HepG2 (cell line): ENCODE measurements at regions not wholly inside any gene's neighbourhood (a gene's known extent, or its start where the extent isn't known, plus 50 kb on each side); places are given as distances from the start of the nearest gene placed in this dataset.

ENCODE experiments used
- AHDC1 ChIP-seq: sonication (generic); formaldehyde crosslinking; IDR thresholded peaks from 2 replicates; pipeline ENCODE4 v1.5.1; 2020; ENCODE audit warnings: mild to moderate bottlenecking, missing genetic modification reagents, borderline replicate concordance
- ATF7 ChIP-seq, 2 experiments: fragments of 450-650 bp in 1 of 2; sonication (generic) in 1 of 2; formaldehyde crosslinking in 1 of 2; IDR thresholded peaks; 2 replicates each; pipeline versions ENCODE4 v1.4.0 to v1.6.1; 2016 to 2020; ENCODE audit warnings: antibody characterized with exemption in 1 of 2, mild to moderate bottlenecking in 1 of 2, missing genetic modification reagents in 1 of 2
- CREB1 ChIP-seq, 2 experiments: fragments of 450-650 bp in 1 of 2; IDR thresholded peaks; 2 replicates each; pipeline ENCODE4 v1.6.1; 2016 to 2017; ENCODE audit warnings: control low read depth in 1 of 2, mild to moderate bottlenecking in 1 of 2, missing compliant biosample characterization in 1 of 2, missing genetic modification characterization in 1 of 2
- HMGXB4 ChIP-seq, 2 experiments: sonication (generic) in 1 of 2; formaldehyde crosslinking in 1 of 2; IDR thresholded peaks; 2 replicates each; pipeline versions ENCODE4 v1.4.0 to v1.6.1; 2018 to 2020; ENCODE audit warnings: missing genetic modification reagents in 2 of 2, borderline replicate concordance in 1 of 2, low read depth in 1 of 2, mild to moderate bottlenecking in 1 of 2, missing biosample characterization in 1 of 2
- IRX3 ChIP-seq: sonication (generic); formaldehyde crosslinking; IDR thresholded peaks from 2 replicates; pipeline ENCODE4 v1.8.1; 2023; ENCODE audit warnings: mild to moderate bottlenecking, low read depth, missing genetic modification reagents, borderline replicate concordance
- MLLT10 ChIP-seq: sonication (generic); formaldehyde crosslinking; IDR thresholded peaks from 2 replicates; pipeline ENCODE4 v1.4.0; 2020; ENCODE audit warnings: missing genetic modification reagents
- SMC3 ChIP-seq: IDR thresholded peaks from 2 replicates; pipeline ENCODE4 v1.6.1; 2011; ENCODE audit warnings: low read length, improper control_type of control experiment
- SRSF4 ChIP-seq: fragments of 200-400 bp; formaldehyde crosslinking; IDR thresholded peaks from one replicate; pipeline ENCODE4 v1.6.1; 2018; ENCODE audit warnings: mild to moderate bottlenecking, low read depth, low read length, moderate library complexity; ENCODE audit not compliant: poor library complexity, severe bottlenecking
- STAT6 ChIP-seq: sonication (generic); formaldehyde crosslinking; IDR thresholded peaks from 2 replicates; pipeline ENCODE4 v1.4.0; 2020; ENCODE audit warnings: missing genetic modification reagents, mild to moderate bottlenecking, borderline replicate concordance
- ZBTB37 ChIP-seq: sonication (generic); formaldehyde crosslinking; IDR thresholded peaks from 2 replicates; pipeline ENCODE4 v1.4.0; 2020; ENCODE audit warnings: mild to moderate bottlenecking, missing genetic modification reagents
- ZBTB7A ChIP-seq: sonication (generic); formaldehyde crosslinking; IDR thresholded peaks from 2 replicates; pipeline ENCODE4 v1.8.0; 2022; ENCODE audit warnings: mild to moderate bottlenecking, missing genetic modification reagents
- ZFX ChIP-seq: sonication (generic); formaldehyde crosslinking; IDR thresholded peaks from 2 replicates; pipeline ENCODE4 v1.4.0; 2020; ENCODE audit warnings: mild to moderate bottlenecking, low read depth, missing genetic modification reagents, moderate library complexity
- ZNF558 ChIP-seq: sonication (generic); formaldehyde crosslinking; IDR thresholded peaks from 2 replicates; pipeline ENCODE4 v1.9.0; 2022; ENCODE audit warnings: mild to moderate bottlenecking, missing genetic modification reagents, borderline replicate concordance
- ZNF607 ChIP-seq: sonication (generic); formaldehyde crosslinking; IDR thresholded peaks from 2 replicates; pipeline ENCODE4 v1.5.1; 2020; ENCODE audit warnings: missing genetic modification reagents, mild to moderate bottlenecking, borderline replicate concordance
- ZNF703 ChIP-seq: sonication (generic); formaldehyde crosslinking; IDR thresholded peaks from 2 replicates; pipeline ENCODE4 v1.5.1; 2020; ENCODE audit warnings: missing genetic modification reagents, mild to moderate bottlenecking, moderate library complexity, borderline replicate concordance

GRCh38 chr4:140252742-140253555, 99.0 kb upstream of the MAML3 start (continued):
- no peak for TF ChIP-seq AHDC1
- no peak for TF ChIP-seq CREB1 (IDR thresholded peaks at IDR 0.05)
- no peak for TF ChIP-seq CREB1 (CRISPR knock-in tag; IDR thresholded peaks at IDR 0.05)
- TF ChIP-seq ZNF607 (CRISPR knock-in tag) = no peak
- no peak for TF ChIP-seq MLLT10 (CRISPR knock-in tag)
- TF ChIP-seq ZNF703 = no peak
- TF ChIP-seq HMGXB4 (CRISPR knock-in tag; IDR thresholded peaks at IDR 0.05; ENCODE audit: borderline replicate concordance in 1 of 2, low read depth in 1 of 2) = 0 out of 4 replicates have a peak, but pooled peaks of 1 of the 2 experiments have one; percentile 39
- peak; percentile 60 for TF ChIP-seq ZFX (CRISPR knock-in tag)
- peak; percentile 26; the same call in 1 of the 2 replicates for TF ChIP-seq SMC3
- no peak for TF ChIP-seq ATF7 (IDR thresholded peaks at IDR 0.05)
- TF ChIP-seq ATF7 (CRISPR knock-in tag; IDR thresholded peaks at IDR 0.05) = no peak
- TF ChIP-seq ZBTB7A = 0 out of 2 replicates have a peak, but pooled peaks have one; percentile 29
- no peak for TF ChIP-seq ZNF558 (CRISPR knock-in tag)
- no peak for TF ChIP-seq IRX3 (CRISPR knock-in tag)
- TF ChIP-seq SRSF4 = no peak
- no peak for TF ChIP-seq STAT6 (CRISPR knock-in tag)
- no peak for TF ChIP-seq ZBTB37 (CRISPR knock-in tag)
